Brain pericyte (primary cell): ENCODE measurements at regions not wholly inside any gene's neighbourhood (a gene's known extent, or its start where the extent isn't known, plus 50 kb on each side); places are given as distances from the start of the nearest gene placed in this dataset.

ENCODE experiments used
- DNase-seq: peaks from one replicate; pipeline ENCODE4 v3.0.0-alpha.2; 2012; ENCODE audit warnings: low read depth, low spot score

GRCh38 chr5:89992201-89992600 lies 417.4 kb downstream of the CETN3 start:
- no peak for DNase-seq

DNA sequence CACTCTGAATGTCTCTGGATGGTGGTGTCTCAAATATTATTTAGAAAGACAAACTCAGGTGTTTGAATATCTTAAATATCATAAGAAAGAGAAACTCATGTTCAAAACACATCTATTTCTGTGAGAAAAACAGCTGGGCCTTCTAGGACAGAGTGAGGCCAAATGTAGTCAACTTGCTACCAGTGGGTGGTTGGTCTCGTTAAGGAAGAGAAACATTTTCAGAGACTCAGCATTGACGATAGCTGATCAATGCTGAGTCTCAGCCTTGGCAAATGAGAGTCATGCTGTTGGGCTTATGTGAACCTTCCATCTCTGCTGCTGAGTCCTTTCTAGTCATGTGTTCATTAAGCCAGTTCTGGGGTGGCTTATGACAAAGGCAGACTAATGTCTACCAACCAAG lies 418.0 kb downstream of the CETN3 start:
- no peak for DNase-seq

DNA sequence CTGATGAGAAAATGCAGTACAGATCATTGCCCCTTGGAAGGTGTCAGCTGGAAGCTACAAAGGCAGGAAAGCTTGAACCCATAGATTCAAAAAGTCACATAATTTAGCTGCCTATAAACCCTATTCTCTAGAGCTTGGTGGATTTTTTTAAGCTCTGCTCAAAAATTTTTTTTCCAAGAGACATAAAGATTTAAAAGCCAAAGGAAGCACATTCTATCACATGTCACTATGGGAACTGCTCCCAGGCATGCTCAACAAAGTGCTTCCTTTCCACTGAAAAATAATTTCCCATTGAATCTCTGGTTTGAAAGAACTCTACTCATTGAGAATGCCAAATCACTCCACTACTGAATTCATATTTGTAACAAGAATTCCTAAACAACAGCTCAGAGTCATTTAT lies 419.8 kb downstream of the CETN3 start:
- no peak for DNase-seq

DNA sequence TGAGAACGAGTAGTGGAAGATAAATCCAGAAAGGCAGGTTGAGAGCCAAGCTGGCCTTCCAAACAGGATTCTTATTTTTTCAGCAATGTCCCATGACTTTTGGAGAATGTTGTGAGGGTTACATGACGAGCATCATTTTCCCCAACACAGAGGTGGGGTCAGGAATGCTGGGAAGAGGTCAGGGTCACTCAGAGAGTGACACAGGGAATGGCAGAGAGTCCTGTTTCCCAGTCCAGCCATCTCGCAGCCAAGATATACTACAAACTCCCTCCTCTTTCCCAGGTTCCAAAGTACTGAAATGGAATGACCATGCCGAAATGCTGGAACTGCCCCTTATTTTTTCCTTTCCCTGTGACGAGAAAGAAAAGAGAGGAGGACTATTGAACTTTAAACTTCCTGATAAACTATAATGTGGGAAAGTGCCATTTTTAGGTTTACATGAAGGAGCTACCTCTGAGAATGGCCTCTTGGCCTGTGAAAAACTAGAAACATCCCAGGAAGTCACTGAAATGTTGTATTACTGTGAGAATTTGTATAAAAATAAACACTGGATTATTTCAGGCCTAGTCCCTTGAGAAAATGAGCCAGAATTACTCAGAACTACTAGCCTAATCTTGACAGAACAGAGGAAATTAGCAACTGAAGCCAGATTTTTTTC lies 420.4 kb downstream of the CETN3 start:
- DNase-seq: peak; percentile 68

DNA sequence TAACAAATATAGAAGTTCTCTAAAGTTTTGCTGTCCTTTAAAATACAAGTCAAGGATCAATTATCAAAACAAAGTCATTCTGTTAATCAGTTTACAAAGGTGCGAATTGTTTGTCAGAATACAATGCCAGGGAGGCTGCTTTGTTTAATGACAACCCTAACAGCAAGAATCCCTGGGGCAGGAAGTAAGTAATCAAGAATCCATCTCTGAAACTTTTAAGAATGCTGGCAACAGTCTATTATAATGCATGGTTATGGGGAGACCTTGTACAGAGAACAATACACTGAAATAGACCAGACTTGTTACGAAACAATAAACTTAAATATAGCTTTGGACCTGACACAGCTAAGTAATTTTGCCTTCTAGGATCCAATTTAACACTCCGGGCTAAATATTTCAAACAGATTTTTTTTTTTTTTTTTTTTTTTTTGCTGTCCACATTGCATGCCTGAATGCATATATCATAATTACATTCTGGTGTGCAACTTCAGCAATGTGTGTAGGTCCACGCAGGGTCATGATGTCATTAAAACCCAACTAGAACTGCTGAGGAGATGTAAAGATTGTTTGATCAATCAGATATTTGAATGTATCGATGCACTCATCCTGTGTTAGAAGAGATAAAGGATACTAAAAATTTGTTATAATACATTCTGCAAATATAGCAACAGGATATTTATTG lies 421.3 kb downstream of the CETN3 start:
- no peak for DNase-seq

- DNase-seq: no peak
Observed at GRCh38 chr5:89983216-89983615, 426.3 kb downstream of the CETN3 start.

GRCh38 chr5:89981878-89982773 lies 427.4 kb downstream of the CETN3 start:
- DNase-seq: no peak

DNA sequence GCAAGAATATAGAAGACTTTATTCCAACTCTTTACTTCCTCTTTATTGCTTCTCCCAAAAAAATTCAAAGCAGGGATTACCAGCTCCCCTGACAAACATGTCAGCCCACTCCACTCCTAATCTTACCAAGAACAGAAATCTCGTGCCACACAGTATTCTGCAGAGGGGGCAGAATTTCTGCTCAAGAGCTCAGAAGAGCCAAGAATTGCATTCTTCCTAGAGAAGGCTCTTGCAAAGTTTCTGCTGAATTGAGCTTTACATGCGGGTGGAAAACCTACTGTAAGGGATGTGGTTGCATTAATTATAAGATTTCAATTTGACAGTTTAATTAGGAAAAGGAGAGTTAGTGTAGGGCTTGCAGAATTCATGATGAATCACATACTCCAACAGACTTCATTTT lies 428.5 kb downstream of the CETN3 start:
- DNase-seq: no peak

GRCh38 chr5:89973516-89973915 lies 436.0 kb downstream of the CETN3 start:
- no peak for DNase-seq

DNA sequence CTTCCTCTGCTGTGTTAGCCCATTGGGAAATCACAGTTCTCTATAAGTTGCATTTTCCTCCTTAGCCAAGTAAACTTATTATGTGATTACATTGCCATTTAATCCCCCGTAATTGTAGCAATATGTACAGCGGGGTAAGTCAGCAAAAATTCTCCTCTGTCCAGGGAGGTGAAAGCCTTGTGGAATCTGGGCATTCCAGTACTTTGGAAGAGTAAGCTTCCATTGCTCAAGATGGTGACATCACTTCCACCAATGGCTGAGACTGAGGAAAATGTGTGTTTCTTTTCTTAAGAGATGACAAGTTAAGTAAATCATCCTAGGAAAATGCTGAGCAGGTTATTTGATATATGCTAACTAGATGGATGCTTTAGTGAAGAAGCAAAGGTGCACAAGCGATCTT lies 436.7 kb downstream of the CETN3 start:
- no peak for DNase-seq

DNA sequence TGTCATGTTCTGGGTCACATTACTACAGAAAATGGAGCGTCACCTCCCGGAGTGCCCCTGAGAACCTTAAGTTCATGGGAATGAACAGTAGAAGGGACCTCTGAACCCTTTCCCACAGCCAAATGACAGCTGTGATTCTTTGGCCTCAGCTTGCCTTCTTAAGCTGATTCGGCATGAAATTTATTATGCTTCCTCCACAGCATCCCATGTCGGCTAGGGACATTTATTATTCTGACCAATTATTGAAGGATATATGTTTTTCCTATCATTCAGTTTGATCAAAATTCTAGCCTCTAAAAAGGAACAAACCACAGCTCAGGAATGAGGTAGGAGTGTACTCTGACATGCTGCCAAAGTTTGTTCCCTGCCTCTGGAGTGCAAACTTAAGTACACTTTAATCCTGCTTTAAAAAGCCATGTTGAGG lies 440.6 kb downstream of the CETN3 start:
- peak; percentile 63 for DNase-seq

DNA sequence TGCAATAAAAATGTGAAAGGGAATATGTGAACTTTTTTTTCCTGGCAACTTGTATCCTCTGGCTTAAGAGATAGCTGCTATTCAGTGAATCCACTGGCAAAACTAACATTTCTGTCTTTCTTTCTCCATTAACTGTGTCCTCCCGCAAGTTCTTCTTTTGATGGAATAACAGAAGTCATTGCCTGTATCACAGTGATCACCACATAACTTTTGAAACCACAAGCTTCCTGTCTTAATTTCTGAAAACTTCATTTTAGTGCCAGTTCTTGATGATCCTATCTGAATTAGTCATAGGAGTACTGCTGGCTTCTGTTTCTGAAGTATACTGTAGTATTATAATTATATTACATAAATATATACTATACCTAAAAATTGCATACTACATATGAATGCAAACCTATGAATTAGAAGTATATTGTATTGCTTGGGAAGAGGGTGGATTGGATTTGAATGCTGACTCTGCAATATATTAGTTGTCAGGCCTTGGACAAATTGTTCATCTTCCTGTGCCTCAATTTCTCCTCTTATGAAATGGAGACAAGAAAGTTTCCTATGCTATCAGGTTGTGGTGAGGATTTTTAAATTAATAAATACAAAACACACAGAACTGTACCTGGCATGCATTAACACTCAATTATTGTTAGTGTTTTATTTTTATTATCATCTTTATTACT lies 441.6 kb downstream of the CETN3 start:
- DNase-seq: no peak

GRCh38 chr5:89956838-89957237 lies 452.7 kb downstream of the CETN3 start:
- DNase-seq: no peak

DNA sequence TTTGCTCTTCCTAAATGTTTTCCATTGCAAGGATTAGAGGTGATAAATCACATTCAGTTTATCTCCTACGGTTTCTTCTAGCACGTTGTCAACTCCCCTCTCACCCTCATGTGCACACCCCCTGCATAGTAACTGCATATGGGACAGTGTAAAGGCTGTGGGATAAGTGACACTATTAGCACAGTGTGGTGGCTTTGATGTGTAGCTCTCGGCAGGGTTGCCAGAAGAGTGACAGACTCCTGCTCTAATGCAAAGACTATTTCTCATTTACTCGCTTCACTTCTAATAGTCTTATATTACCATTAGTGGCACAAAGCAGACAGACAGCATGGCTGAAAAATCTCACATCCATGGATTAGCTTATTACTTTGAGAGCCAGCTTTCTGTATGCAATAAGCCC lies 454.6 kb downstream of the CETN3 start:
- no peak for DNase-seq

- no peak for DNase-seq
Observed at GRCh38 chr5:89951876-89952275, 457.7 kb downstream of the CETN3 start.

GRCh38 chr5:89950234-89950633 lies 459.3 kb downstream of the CETN3 start:
- no peak for DNase-seq

DNA sequence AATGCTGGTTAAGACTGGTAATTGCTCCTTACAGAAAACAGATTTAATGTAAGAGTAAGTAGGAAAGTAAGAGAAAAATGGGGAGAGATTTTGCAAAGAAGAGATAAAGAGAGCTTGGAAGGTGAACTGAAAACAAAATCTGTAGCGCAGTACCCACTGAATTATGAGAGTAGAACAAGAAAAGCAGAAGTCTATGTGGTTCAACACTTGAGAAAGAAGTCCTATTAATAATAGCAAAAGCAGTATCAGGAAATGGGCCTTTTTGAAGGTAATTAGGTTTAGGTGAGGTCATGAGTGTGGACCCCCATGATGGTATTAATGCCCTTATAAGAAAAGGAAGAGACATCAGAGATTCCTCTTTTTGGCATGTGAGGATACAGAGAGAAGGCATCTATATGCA lies 460.6 kb downstream of the CETN3 start:
- DNase-seq: no peak

DNA sequence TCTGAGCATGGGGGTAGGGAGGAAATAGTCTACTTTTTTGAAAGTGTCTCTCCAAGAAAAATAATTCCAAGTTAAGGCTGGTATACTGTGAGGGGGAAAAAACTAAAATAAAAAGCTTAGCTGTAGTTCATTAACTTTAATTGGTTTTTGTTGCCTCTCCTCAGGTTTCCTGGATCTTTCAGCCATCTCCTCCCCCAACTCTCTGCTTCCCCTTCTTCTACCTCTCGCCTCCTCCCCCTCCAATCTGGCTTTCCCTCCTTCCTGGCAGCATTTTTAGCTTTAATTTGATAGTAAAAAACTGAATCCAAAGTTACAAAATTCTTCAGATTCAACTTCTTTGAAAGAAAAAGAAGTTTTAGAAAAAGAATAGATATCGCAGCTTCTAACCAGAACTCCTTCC lies 462.6 kb downstream of the CETN3 start:
- DNase-seq: no peak

DNA sequence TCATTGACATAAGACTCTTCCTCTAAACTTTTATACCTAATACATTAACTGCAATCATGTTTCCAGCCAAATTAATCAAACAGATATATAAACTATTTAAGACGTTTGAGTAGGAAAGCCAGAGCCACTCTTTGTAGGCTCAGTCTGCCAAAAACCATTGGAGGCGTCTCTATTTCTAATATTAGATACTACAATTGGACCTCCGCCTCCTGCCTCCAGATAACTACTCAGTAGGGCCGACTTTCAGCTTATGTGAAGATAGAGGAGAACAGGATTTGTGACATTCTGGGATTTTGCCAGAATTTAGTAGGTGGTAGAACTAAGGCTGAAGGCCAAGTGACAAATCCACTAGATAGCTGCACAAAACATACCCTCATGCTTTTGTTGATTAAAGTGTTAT lies 463.0 kb downstream of the CETN3 start:
- no peak for DNase-seq

DNA sequence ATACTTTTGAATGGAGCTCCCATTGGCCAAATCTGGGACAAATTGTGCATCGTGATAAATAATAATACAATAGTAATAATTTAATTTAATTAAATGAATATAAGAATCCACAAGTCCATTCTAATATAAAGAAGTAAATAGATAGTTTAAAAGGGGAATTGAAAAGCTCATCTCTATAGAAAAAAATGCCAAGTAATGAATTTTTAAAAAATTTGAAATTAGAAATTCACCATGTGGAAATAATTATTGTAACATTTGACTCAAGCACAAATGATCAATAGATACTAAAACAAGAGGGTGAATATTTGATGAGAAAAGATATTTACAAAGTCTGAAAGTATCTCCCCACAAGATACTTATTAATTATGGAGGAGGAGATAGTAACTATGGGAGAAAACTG lies 467.4 kb downstream of the CETN3 start:
- no peak for DNase-seq

- DNase-seq: no peak
Observed at GRCh38 chr5:89936576-89936975, 473.0 kb downstream of the CETN3 start.

DNA sequence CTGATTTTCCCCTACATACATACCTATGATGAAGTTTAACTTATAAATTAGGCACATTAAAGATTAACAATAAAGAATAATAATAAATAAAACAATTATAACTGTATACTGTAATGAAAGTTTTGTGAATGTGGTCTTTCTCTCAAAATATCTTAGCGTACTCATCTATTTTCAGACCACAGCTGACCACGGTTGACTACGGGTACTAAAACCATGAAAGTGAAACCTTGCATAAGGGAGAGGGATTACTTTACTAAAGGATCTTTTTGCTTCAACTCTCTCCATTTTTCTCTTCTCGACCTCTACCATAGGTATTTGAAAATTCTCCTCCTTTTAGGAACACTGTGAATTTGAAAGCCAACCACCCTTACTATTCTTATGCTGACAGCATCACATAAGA lies 475.5 kb downstream of the CETN3 start:
- DNase-seq: no peak
